ENCODE measurements at regions not wholly inside any gene's neighbourhood (a gene's known extent, or its start where the extent isn't known, plus 50 kb on each side); places are given as distances from the start of the nearest gene placed in this dataset.
"Not testable (repeated sequence)": the region's sequence is repeated elsewhere in the genome, so short reads cannot be mapped to it uniquely, and the experiment has no call there.

GRCh38 chr5:56048124-56048523 lies 53.4 kb upstream of the IL6ST start:
- DNase-seq = peak; percentile 40

- DNase-seq = no peak
Observed at GRCh38 chr5:56047448-56047847, 52.7 kb upstream of the IL6ST start.

- no peak for DNase-seq
Observed at GRCh38 chr5:56045469-56045868, 50.7 kb upstream of the IL6ST start.

- not testable (repeated sequence) for DNase-seq
Observed at GRCh38 chr5:56044746-56045428, 50.1 kb upstream of the IL6ST start.

Measured in NCI-H187 treated with DMSO at 0.1 percent for 48 hours (cell line).